GM18868 (cell line): ENCODE measurements at regions not wholly inside any gene's neighbourhood (a gene's known extent, or its start where the extent isn't known, plus 50 kb on each side); places are given as distances from the start of the nearest gene placed in this dataset.
"Not testable (repeated sequence)": the region's sequence is repeated elsewhere in the genome, so short reads cannot be mapped to it uniquely, and the experiment has no call there.

Experiments used
- ATAC-seq: cut with Tn5 transposase; IDR thresholded peaks from one replicate; pipeline ENCODE4 v1.9.1; 2021; ENCODE audit warnings: mild to moderate bottlenecking, moderate library complexity; ENCODE audit not compliant: unreplicated experiment

DNA sequence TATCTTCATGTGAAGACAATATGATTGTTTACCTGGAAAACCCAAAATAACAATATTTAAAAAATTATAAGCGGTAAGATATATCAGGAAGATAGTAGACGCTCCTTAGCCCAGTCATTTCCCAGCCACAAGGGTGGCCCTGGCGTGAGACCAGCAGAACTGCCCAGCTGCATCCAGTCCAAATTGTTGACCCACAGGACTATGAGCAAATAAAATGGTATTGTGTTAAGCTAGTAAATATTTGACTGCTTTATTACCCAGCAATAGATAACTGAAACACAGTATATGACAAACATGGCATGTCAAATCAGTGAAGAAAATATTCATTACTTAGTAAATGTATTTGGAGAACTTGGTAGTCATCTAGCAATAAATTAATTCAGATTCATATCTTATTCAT is 294.3 kb upstream of the SPAG17 start:
- no peak for ATAC-seq

DNA sequence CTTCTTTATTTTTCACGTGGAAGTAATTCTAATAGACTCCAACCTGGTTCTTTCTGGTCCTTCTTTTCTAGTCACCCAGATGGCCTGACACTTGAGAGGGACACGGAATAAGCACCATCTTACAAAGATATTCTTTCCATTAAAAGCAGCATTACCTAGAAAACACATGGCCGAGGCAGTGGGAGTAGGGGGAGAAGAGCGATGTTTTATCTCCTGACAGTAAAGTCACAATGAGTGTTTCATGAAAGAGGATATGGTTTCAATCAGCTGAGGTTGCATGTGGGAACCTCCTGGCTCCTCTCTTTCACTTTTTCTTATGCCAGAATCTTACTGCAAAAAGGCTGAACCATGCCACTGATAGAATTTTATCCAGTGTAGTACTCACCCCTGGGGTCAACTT is 288.8 kb upstream of the SPAG17 start:
- ATAC-seq, result no peak

DNA sequence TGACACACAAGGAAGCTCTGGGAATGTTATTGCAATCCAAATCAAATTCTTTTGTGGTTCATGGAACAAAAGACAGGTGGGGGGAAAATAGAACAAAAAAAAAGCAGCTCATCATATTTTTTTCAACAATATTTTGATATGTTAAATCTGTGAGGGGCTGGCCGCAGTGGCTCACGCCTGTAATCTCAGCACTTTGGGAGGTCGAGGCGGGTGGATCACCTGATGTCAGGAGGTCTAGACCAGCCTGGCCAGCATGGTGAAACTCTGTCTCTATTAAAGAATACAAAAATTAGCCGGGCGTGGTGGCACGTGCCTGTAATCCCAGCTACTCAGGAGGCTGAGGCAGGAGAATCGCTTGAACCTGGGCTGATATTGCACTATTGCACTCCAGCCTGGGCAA is 279.4 kb upstream of the SPAG17 start:
- ATAC-seq, result not testable (repeated sequence)

DNA sequence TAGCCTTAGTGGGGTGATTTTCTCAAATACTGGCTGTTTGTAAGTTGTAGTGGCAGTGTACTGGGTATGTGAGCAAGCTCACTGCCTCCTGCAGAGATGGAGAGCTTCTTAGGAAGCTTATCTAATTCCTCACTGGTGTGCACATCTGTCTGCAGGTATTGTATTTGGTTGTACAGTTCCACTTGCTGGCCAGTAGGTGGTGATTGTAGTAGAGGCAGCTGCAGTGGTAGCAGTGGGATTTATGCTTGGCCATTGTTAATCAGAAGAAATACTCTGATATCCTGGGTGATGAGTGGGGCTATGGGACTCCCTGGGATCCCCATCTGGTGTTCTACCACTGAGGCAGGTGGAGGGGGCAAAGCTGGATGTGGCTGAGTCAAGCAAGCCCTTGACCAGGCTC is 276.1 kb upstream of the SPAG17 start:
- no peak for ATAC-seq

DNA sequence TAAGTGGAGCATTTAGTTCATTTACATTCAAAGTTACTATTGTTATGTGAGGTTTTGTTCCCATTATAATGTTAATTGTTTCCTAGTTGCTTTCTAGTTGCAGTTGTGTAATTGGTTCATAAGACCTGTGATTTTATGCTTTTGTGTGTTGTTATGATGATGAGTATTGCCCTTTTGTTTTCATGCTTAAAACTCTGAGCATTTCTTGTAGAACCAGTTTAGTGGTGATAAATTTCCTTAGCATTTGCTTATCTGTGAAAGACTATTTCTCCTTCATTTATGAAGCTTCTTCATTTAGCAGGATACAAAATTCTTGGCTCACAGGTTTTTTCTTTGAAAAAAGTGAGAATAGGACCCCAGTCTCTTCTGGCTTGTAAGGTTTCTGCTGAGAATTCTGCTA is 274.8 kb upstream of the SPAG17 start:
- ATAC-seq, result no peak

DNA sequence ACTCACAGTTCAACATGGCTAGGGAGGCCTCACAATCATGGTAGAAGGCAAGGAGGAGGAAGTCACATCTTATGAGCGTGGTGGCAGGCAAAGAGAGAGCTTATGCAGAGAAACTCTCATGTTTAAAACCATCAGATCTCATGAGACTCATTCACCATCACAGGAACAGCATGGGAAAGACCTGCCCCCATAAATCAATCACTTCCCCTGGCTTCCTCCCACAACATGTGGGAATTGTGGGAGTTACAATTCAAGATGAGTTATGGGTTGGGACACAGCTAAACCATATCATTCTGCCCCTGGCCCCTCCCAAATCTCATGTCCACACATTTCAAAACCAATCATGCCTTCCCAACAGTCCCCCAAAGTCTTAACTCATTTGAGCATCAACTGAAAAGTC is 268.8 kb upstream of the SPAG17 start:
- not testable (repeated sequence) for ATAC-seq

DNA sequence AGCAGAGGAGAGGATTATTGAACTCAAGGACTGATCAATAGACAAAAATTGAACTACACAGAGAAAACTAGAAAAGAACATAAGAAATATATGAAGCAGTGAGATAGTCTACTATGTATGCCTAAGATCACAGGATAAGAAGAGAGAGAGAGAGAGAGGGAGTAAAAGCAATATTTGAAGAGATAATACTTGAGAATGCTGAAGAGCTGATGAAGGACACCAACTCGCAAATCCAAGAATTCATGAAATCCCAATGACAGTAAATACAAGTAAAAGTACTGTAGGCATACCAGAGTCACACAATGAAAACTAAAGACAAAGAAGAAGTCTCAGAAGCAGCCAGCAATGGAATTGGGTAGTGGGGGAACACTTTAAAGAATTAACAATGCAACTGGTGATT is 260.1 kb upstream of the SPAG17 start:
- ATAC-seq, result no peak

DNA sequence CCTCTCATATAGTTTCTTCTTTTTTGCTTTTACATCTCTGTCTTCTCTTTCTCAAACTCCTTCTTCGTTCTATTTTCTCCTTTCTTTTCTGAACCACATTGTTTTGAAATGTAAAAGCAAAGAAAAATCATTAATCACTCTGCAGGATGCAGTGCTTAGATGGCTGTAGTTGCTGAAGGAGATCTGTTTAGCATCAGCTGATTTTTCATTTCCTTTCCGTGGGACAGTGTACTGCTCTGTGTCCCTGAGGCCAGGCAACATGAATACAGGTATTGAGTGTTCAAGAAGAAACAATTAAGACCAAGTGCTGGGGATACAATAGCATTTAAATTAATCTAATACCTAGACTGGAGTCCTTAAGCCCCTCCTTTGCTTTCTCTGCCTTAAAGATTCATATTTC is 257.2 kb upstream of the SPAG17 start:
- no peak for ATAC-seq

DNA sequence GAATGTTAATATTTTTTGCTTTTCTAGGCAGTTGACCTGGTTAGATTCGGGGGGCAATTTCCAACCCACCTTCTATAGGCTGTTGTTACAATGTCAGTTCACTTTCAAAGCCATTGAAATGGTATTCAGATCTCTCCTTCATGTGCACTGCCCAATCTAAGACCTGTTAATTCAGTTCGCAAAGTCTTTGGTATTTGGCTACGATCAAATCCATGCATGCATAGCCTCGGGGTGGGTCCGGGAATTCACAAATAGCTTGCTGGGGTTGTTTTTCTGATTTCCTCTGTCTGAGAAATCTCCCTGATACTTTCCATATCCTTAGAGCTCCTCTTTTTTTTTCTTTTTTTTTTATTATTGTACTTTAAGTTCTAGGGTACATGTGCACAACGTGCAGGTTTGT is 252.6 kb upstream of the SPAG17 start:
- ATAC-seq, result no peak

DNA sequence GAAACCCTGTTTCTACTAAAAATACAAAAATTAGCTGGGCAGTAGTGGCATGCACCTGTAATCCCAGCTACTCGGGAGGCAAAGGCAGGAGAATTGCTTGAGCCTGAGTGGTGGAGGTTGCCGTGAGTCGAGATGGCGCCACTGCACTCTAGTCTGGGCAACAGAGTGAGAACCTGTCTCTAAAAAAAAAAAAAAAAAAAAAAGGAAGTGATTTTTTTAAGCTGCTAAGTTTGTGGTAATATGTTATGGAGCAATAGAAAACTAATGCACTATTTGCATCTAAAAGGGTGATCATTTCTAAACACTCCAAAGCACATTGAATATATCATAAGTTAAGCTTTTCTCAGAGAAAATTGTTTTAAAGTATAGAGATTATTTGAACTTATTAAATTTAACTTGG is 244.8 kb upstream of the SPAG17 start:
- no peak for ATAC-seq

DNA sequence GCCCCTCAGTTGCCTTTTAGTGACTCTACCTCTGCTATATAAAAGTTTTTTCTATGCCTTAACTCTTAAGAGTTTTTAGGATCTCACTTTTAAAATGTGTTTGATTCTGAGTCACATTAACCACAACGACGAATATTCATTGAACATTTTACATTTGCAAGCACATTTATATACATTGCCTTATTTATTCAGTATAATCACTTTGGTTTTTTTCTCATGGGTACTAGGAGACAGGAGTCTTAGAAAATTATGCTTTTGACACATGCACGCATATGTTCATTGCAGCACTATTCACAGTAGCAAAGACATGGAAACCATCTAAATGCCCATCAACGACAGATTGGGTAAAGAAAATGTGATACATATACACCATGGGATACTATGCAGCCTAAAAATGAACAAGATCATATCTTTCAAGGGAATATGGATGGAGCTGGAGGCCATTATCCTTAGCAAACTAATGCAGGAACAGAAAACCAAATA is 236.9 kb upstream of the SPAG17 start:
- ATAC-seq, result no peak

DNA sequence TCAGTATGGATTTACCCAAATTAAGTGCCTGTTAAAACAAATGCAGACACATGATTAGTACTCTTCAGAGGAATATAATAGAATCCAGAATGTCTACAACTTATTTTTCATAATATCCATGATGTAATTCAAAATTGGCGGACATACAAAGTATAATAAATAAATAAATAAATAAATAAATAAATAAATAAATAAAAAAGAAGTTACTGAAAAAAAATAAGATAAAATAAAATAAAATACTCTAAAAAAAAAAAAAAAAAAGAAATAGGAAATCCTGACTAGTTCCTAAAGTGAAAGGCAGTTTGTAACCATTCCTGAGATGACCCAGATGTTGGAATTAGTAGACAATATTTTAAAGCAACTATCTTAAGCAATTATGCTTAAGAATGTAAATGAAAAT is 219.0 kb upstream of the SPAG17 start:
- no peak for ATAC-seq

DNA sequence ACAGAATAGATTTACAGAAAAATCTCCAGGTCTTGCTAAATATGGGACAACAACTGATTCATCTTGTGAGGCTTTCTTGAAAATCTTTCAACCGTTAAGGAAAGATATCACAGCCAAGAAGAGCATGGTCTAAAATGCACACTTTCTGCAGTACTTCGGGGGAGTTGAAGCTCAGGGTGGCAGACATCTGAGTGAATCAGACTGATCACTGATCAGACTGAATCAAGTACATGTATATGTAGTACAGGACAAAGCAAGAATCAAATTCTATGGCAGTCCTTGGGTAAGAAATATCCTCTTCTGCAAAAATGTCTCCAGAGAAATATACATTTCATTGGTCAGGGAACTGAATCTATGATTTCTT is 212.4 kb upstream of the SPAG17 start:
- ATAC-seq, result no peak

DNA sequence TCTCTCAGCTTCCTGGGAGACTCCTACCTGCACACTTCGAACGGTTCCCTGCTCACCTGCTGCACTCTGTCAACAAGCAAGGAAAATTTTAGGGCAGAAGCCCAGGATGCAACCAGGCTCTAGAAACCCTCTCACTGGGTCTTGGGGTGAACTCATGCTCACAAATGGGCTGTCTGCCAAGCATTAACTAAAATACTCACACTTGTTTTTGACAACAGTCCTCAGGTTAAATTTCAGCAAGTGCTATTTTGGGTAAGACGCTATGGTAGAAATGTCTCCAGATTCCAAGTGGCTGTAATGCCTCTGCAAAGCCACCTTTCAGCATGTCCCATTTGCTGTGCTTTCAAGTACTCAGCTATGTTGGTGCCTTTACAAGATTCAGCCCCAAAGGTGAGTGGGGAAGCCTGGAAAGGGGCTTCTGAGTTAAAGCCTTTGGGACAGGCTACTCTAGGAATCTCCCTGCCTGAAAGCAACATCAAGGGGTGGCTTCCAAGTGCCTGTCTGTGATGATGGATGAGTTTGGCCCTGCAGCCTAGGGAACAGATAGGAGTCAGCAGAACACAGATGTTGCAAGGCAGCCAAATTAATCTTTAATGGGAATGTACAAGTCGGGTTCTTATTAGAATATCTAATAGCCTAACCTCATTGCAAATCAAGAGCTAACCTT is 211.9 kb upstream of the SPAG17 start:
- ATAC-seq, result no peak

DNA sequence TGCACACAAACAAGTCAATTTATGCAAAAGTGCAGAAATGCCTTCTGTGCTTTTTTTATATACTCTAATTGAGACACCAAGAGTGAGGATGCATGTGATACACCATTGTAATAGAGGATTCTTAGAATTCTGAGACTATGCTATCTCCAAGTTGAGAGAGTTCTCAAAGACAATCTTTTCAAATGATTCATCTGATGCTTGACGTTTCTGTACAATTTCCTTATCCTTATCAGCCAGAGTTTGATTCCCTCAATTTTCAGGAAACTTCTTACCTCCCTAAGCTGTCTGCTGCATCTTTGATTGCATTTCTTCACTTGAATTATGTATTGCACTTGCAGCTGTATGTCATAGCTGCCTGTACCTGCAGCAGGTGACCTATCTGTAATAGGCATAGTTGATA is 211.3 kb upstream of the SPAG17 start:
- no peak for ATAC-seq

DNA sequence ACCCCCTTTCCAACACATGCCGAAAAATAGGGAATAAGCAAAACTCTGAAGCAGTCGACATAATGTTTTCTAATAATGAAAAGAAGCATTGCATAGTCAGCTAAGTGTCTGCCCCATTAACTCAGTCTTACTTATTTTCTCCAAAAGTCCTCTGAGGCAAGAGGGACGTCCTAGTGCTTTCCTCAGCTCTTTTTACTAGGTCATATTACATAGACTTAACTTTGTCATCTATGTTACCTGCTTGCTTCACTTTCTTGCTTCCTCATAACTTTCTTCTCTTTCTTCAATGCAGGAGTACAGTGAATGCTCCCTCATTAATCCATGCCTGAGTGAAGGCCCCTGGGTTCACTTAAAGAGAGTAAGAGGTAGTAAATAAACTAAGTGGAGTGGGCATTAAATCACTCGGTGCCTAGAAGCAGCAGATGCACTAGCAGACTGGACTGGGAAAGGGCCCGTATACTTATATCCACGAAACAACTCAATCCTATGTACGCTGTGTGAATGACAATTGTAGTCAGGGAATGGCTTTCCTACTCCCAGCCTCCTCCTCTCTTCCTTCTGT is 210.5 kb upstream of the SPAG17 start:
- no peak for ATAC-seq

DNA sequence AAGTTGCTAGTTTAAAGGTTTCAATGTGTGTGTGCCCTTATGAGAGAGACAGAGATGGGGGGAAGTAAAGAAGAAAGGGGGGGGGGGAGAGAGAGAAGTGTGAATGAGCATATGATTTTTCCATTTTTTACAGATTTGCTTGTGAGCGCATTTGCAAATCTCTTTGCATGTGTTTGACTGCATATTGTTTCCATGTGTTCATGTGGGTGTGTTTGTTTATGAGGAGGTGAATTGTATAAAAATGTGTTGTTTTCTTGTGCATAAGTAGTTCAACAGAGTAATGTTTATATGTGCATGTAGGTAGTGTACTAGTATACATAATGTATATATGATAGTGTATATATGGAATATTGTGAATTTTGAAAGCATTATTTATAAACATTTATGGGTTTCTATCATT is 205.9 kb upstream of the SPAG17 start:
- no peak for ATAC-seq

DNA sequence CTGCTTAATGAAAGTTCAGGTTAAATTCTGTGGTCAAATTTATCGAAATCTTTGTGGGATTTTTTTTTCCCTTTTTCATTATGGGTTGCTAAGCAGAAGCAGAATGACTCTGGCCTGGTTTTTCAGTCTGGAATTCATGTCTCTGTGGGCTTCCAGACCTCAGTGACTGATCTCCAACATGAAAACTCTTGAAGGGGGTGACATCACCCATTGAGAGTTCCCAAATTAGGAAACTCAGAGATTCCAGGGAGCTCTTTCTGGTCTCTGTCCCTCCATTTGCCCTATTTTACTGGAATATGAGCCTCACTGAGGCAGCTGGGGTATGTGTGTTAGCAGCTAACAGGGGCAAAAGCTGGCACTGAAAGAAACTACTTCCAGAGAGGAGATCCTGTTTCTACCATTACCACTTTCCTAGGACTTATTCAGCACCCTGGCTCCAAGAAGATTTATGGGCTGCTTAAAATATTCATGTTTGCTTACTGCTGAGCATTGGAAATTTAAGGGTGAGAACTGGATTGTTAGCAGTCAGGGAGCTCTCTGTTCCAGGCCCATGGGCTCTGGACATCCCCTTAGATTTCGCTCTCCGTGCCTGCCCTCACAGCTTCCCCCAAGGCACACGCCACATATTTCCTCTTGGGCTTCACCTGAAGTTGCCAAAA is 203.4 kb upstream of the SPAG17 start:
- no peak for ATAC-seq

DNA sequence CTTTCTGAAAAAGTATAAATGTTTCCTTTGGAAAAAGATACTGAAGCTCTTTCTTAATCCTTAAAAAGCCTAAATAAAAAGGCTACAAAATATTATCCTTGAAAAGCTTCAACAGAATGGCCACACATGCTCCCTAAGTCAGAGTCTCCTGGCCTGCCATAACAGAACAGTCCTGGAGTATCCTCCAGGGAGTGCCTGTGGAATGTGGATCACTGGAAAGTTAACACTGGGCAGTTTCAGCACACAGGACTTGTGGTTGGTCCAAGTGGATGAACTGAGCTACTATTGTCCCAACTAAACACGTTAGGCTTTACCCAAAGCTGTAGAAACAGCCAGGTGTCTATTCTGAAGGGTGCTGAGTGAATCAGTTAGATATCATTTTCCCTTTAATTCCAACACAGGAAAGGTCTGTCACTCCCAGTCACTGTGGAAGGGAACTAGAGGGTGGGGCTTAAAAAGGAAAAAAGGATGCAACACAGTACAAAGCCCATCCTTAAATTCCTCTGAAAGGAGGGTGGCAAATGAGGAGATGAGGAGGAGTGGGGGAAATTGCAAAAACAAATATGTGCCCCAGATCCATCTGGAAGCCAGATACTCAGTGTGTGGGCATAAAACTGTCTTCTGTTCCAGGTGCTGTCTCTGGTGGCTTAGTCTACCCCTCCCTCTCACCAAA is 196.3 kb upstream of the SPAG17 start:
- ATAC-seq, result no peak

DNA sequence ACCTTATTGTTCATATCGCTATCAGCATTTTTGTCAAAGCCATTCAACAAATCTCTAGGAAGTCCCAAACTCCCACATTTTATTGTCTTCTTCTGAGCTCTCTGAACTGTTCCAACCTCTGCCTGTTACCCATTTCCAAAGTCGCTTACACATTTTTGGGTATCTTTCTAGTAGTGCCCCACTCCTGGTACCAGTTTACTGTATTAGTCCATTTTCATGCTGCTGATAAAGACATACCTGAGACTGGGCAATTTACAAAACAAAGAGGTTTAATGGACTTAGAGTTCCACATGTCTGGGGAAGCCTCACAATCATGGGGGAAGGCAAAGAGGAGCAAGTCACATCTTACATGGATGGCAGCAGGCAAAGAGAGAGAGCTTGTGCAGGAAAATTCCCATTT is 192.2 kb upstream of the SPAG17 start:
- not testable (repeated sequence) for ATAC-seq

DNA sequence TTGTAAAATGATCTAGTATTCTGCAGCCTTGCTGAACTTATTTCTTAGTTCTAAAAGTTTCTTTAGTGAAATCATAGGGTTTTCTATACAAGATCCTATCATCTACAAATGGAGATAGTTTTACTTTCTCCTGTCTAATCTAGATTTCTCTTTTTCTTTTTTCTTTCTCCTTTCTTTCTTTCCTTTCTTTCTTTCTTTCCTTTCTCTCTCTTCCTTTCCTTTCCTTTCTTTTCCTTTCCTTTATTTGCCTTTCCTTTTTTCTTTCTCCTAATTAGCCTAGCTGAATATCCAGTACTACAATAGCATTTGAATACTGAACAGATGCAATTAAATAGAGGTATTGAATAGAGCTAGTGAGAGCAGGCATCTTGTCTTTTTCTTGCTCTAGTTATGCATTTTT is 186.6 kb upstream of the SPAG17 start:
- ATAC-seq, result no peak

DNA sequence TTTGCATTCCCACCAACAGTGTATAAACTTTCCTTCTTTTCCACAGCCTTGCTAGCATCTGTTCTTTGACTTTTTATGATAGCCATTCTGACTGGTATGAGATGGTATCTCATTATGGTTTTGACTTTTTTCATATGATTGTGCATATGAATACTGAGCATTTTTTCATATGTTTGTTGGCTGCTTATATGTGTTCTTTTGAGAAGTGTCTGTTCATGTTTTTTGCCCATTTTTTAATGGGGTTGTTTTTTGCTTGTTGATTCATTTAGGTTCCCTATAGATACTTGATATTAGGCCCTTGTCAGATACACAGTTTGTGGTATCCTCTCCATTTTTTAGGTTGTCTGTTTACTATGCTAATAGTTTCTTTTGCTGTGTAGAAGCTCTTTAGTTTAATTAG is 185.8 kb upstream of the SPAG17 start:
- ATAC-seq, result no peak
